Panc1 (cell line): ENCODE measurements at regions not wholly inside any gene's neighbourhood (a gene's known extent, or its start where the extent isn't known, plus 50 kb on each side); places are given as distances from the start of the nearest gene placed in this dataset.

Source experiments
- CTCF ChIP-seq: fragments of 450-650 bp; IDR thresholded peaks from 2 replicates; pipeline ENCODE4 v1.5.1; 2017; ENCODE audit warnings: mild to moderate bottlenecking
- POLR2AphosphoS5 ChIP-seq: IDR thresholded peaks from 2 replicates; pipeline ENCODE4 v1.6.1; 2012; ENCODE audit warnings: mild to moderate bottlenecking, low read depth, low read length, moderate library complexity
- SIN3A ChIP-seq: IDR thresholded peaks from 2 replicates; pipeline ENCODE4 v1.6.1; 2012; ENCODE audit warnings: low read depth, mild to moderate bottlenecking, low read length, moderate library complexity, borderline replicate concordance; ENCODE audit not compliant: insufficient read depth
- TCF7L2 ChIP-seq: IDR thresholded peaks from 2 replicates; pipeline ENCODE4 v1.6.1; 2011; ENCODE audit warnings: mild to moderate bottlenecking, low read depth, low read length, inconsistent platforms
- TF ChIP-seq, protein P1 (sequence below), 2 experiments: IDR thresholded peaks; 2 replicates each; pipeline ENCODE4 v1.6.1; 2011 to 2012; ENCODE audit warnings: low read depth in 2 of 2, control low read depth in 1 of 2, low read length in 1 of 2, mild to moderate bottlenecking in 1 of 2, moderate library complexity in 1 of 2; ENCODE audit not compliant: insufficient read depth in 1 of 2

DNA sequence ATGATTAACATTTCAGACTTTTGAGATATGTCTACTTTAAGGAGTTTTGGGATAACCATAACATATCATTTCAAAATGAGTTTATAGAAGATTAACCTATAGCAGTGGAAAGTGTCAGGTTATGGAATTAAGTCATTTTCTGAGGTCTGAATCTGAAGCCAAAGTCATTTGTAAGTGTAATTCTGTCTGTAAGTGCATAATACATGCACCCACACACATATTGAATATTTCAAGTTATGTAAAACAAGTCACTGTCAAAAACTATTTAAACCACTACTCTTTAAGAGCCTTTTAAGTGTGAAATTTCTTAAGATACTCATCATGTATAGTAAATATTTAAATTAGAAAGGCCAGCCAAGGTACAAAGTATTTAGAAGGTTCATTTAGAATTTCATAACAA lies 115.8 kb upstream of the HMGCLL1 start:
- TF ChIP-seq POLR2AphosphoS5 (no peak), CTCF (no peak), SIN3A (no peak), TCF7L2 (no peak)
- TF ChIP-seq, protein P1, sequence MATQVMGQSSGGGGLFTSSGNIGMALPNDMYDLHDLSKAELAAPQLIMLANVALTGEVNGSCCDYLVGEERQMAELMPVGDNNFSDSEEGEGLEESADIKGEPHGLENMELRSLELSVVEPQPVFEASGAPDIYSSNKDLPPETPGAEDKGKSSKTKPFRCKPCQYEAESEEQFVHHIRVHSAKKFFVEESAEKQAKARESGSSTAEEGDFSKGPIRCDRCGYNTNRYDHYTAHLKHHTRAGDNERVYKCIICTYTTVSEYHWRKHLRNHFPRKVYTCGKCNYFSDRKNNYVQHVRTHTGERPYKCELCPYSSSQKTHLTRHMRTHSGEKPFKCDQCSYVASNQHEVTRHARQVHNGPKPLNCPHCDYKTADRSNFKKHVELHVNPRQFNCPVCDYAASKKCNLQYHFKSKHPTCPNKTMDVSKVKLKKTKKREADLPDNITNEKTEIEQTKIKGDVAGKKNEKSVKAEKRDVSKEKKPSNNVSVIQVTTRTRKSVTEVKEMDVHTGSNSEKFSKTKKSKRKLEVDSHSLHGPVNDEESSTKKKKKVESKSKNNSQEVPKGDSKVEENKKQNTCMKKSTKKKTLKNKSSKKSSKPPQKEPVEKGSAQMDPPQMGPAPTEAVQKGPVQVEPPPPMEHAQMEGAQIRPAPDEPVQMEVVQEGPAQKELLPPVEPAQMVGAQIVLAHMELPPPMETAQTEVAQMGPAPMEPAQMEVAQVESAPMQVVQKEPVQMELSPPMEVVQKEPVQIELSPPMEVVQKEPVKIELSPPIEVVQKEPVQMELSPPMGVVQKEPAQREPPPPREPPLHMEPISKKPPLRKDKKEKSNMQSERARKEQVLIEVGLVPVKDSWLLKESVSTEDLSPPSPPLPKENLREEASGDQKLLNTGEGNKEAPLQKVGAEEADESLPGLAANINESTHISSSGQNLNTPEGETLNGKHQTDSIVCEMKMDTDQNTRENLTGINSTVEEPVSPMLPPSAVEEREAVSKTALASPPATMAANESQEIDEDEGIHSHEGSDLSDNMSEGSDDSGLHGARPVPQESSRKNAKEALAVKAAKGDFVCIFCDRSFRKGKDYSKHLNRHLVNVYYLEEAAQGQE (IDR thresholded peaks at IDR 0.05; ENCODE audit: insufficient read depth in 1 of 2, low read depth in 2 of 2, low read length in 1 of 2) = no peak
